ENCODE measurements at regions not wholly inside any gene's neighbourhood (a gene's known extent, or its start where the extent isn't known, plus 50 kb on each side); places are given as distances from the start of the nearest gene placed in this dataset.

DNA sequence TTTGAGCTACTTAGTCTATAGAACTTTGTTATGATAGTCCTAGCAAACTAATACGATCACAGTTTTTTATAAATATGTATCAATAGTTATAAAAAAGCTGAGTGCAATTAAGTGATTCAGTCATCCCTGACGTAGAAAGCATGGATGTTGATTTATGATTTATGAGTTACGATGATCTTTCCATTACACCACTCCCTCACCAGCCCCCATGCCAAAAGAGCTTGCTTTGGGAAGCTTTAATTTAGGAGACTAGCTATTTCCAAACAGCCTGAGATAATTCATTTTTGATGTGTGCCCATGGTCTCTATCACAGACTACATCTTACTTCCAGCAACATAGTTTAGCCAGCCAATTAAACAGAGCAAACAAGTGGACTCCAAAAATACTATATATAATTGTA, 256.8 kb downstream of the GABRG2 start:
- no peak for DNase-seq

DNA sequence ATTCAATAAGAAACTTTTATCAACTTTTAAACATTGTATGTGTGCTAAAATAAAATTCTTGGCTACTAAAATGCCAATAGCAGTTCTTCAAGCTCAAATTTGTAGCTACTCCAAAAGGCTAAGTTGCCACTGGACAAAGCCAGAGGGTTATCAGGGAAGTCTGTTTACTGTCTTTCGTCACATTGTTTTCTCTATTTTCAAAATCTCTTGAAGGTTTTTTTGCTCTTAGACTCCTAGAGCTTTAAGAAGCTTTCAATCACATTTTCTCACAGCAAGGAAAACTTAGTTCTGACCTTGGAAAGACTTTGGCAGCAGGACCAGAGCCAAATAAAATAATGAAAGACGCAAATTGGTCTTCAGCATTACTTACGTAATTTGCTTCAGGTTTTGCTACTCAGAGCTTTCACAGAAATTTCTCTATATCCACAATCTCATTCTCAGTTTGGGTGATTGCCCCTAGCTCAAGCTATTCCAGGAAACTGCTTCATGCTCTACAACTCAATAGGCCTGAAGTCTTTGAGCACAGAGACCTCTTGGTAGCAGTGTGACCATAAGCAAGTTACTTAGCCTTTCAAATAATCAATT, 257.7 kb downstream of the GABRG2 start:
- DNase-seq, result peak; percentile 12

DNA sequence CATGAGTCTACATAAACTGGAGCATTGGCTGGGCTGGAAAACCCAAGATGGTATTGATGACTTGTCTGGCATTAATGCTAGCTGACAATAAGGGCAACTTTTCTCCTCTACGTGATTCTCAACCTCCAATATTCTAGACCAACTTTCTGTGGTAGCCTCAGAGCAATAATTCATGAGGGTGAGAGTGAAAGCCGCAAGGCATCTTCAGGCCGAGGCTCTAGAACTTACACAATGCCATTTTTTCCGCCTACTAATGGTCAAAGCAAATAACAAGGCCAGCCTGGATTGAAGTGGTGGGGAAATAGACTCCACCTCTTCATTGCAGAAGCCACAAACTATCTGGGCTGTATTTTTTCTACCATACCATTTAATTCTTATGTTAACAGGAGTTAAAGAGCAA, 267.4 kb downstream of the GABRG2 start:
- DNase-seq, result no peak

DNA sequence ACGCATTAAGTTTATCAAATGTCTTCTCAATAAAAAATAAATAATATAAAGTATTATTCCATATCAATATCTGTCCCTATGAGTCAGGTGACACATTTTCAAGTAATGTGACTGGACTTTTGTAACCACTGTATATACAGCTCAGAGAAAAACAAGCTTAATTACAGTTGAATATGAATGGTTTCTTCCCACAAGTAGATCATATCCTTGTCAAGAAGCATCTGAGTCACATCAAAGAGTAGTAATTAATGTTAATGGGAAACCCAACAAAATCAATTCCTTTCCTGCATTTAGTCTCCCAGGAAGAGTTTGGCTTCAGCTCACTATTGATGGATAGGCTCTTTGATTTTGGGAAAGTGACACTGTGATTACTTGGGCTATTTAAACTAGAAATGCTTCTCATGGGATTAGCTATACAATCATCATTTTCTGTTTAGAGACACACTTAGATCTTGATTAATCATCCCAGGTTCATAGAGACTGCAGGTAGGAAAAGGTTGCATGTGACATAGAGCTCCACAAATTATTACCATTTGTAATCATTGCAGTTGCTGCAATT, 292.9 kb downstream of the GABRG2 start:
- DNase-seq, result no peak

DNA sequence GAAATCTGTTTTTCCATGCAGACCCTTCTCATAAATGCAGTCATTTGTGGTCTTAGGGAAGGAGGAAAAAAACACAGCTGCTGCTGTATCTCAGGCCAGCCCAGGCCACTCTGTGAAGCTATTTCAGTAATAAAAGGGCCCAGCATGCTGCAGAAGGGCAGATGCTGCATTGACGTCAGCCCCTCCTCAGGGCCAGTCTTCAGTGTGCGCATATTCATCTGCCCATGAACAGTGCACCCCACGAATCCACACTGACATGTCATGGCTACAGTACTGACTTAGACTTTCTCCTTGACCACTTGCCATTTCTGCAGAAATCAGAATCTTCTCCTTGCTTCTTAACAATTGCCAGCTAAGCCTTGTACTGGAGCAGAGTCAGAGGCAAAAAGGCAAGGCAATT, 304.7 kb downstream of the GABRG2 start:
- DNase-seq, result peak; percentile 56

DNA sequence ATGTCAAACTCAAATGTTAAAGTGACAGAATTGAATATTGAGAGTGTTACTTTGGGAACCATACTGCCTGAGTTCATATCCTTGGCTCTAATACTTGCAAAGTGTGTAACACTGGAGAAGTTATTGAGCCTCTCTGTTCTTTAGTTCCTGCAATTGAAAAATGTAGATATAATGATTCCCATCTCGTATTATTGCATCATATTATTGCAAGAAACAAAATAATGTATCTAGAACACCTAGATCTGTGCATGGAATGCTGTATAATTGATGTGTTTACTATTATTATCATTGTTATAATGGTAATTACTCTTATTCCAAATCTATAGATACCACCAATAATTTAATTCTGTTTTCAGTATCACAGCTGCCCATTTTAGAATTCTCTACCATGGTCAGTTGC, 310.3 kb downstream of the GABRG2 start:
- DNase-seq, result no peak

DNA sequence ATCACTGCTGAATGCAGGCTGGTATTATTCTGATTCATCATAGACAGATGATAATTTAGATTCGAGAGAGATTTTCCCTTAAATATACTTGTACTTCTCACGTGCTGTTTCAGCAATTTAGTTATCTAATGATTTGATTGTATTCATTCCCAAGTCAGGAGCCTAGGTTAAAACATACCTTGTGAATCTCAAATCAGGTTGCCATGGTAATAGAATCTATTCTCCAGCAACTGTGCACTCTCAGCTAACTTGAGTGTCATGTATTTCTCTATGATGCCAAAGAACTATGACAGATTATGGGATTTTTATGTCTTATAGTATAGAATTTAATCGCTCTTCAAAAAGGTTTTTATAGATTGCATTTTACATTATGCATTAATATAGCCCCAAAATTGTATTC, 315.3 kb downstream of the GABRG2 start:
- DNase-seq, result no peak

DNA sequence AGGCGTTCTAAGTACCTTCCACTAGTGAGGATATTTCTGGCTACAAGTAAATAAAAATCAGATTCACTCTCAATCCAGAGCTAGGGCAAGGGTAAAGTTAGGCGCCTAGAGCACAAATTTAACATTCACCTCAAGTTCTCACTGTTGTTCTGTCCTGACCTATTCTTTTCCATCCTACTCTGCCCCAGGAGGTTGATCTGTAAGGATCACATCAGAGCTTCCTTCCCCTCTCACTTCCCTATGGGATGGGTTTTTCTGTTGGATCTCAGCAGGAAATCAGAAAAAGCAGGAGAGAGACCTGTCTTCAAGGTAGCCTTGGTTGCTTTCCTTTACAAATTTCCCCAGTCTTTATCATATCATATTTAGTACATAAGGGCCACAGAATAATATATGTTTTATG, 316.7 kb downstream of the GABRG2 start:
- DNase-seq, result no peak

DNA sequence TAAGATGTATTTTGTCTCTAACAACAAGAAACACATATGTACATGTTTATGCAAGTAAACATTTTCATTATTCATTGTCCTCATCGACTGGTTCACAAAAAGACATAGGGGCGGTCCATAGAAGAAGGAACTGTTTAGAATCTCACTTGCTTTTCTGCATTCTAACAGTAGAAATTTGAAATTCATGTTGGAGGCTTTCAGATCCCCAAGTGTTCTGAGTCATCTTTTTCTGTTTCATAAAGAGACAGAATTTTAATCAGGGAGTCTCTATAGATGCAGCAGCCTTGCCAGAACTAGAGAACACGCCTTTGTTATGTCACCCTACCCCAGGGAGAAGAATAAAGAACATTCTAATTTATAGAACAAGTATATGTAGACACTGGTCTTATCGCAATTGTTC, 324.3 kb downstream of the GABRG2 start:
- no peak for DNase-seq

DNA sequence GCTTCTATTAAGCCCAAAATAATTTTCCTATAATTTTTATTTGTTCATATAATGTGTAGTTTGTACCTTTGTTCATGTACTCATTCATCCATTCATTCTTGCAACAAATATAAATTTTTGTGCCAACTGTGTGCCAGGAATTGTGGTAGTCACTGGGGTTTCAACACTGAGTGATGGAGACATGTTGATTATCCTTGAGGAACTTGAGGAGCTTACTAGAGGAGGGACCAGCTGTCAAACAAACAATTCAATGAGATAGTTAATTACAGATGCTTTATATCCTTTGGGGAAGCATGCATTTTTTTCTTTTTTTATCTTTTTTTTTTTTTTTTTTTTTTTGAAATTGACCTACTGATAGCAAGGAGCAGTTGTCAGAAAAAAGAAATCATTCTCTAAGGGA, 324.8 kb downstream of the GABRG2 start:
- no peak for DNase-seq

DNA sequence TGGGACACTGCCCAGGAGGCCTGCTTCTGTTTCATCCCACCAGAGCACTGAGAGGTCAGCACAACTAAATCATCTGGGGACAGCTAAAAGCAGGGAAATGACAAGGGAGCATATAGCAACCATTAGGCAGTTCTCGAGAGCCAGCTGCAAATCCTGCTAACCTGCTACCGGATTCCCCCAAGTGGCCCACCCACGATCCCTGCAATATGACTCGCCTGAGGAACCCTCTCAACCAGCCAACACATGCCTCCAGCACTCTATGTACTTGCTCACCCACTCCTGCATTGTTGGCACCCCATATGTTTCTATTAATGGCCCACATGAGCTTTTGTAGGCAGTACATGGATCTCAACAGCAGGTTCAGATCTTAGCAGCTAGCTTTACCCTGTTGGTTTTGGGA, 326.0 kb downstream of the GABRG2 start:
- DNase-seq, result no peak

DNA sequence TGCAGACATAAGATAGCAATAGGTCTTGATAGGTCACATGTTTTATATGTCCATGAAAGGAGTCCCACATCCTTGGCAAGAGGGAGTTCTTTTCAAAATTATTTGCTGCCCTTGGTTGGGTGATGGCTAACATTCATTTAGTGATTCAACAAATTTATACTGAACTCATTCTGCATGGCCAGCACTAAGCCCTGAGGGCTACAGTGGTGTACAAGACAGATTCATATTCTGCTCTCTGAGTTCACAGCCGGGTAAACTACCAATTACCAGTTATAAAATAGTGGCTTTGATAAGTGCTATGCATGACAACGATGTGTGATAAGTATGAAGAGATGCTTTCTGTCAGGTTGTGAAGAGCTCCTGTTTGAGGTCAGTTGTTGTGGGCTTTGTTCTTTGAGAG, 340.0 kb downstream of the GABRG2 start:
- DNase-seq, result no peak

DNA sequence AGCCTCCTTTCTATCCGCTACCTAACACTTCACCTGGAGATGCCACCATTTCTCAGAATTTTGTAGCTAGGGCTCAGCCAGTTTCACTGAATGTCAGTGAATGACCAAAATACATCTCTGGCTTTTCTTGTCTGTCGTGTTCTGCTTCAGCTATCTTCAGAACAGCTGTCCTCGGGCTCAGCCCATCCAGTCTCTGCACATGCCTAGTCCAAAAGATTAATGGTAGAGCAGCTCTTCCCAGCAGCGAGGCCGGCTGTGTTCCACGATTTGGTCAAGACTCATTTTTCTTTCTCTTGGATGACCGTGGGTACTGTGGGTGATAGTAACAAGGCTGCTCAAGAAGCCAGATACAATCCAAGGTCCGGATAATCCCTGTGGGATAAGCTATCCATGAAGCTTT, 342.8 kb downstream of the GABRG2 start:
- DNase-seq, result no peak

DNA sequence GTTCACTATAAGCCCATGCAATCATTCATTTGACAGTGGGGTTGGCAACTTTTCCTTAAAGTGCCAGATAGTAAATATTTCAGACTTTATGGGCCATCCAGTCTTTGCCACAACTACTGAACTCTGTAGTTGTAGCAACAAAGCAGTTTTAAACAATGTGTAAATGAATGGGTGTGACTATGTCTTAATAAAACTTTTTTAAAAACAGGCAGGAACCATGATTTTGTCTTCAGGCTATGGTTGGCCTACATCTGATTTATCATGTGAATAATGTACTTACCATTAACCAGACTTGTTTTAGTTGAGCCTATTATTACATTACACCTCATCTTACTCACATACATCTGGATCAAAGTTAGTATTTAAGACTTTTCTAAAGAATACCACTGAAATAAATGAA, 361.6 kb downstream of the GABRG2 start:
- DNase-seq, result no peak

DNA sequence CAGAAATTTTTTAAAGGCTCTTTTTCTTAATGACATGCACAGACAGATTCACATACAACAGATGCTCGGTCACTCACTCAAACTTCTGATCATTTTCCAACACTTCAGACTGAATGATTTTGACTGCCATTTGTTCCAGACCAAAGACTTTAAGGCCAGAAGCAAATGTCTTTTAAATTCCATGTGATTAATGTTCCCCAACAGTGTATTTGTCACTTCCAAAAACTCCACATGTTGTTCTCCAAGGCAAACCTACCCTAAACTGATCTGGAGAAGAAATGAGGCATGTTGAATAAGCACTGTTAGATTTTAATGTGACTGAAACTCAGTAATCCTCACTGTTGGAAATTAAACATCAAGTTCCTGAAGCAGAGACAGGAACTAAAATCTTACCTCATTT, 366.7 kb downstream of the GABRG2 start:
- peak; percentile 5 for DNase-seq

DNA sequence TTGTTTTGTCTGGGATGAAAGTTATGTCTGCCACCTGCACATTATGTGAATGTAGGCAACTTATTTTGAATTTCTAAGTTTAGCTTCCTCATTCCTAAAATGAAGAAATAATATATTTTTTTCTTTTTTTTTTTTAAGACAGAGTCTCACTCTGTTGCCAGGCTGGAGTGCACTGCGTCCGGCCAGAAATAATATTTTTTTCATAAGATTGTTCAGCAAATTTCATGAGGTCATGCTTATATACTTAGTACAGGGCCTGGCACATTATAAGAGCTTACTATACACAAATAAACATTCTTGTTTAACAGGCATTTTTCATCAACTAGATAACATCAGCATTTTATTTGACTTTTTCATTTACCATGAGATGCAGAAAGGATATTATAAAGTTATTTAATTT, 368.5 kb downstream of the GABRG2 start:
- DNase-seq, result no peak

DNA sequence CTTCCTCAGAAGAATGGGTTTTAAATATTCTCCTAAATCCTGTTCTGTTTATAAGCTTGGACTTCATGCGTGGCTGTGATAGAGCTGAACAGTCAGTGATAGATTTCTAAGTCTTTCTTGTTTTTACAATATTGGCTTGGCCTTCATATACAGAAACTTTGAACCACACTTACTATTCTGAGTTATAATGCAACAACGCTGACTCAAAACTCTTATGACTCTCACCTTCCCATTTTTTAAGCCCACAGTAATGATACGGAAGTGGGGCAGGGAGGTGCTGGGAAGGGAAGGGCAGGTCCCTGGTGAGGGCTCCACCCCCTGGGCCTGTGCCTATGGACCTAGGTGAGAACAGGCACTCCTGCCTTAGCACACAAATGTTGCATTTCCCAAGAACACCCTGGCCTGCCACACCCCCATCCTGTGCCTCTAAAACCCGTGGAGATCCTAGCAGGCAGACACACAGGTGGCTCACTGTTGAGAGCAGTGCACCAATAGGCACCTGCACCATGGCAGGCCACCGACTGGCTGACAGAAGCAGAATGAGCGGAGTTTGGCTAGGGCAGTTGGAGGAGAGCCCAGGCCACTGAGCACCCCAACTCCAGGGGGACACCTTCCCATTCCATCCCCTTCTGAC, 376.7 kb downstream of the GABRG2 start:
- no peak for DNase-seq

DNA sequence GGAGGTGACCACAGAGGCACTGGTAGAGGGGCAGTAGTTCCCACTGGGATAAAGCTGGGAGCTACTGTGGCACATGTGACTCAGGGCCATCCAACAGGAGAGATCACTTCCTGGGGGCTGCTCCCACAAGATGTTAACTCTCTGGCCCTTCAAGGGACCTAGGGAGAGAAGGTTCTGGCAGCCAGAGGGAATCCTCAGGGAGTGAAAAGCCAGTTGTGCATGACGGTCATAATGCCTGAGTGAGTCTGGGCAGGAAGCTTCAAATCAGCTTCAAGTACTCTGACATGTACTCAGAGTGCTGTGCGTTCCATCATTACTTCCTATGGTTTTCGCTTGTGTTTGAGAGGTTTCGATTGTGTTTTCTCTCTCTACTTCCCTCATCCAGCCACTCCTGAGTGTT, 388.5 kb downstream of the GABRG2 start:
- no peak for DNase-seq

DNA sequence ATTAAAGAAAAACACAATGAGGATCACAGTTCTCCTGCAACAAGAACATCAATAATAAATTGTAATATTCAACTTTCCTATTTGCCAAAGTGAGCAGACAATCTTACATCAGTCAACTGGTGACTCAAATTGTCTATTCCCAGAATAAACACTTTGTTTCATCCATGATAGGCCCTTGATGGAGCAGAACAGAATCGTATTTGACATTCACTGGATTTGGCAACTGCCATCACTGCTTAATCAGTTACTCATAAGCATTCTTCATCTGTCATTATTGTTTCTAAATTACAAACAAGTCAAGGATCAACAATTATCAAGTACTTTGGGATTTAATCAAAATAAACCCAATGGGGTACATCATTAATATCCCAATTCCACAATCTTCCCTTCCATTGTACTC, 398.4 kb downstream of the GABRG2 start:
- no peak for DNase-seq

DNA sequence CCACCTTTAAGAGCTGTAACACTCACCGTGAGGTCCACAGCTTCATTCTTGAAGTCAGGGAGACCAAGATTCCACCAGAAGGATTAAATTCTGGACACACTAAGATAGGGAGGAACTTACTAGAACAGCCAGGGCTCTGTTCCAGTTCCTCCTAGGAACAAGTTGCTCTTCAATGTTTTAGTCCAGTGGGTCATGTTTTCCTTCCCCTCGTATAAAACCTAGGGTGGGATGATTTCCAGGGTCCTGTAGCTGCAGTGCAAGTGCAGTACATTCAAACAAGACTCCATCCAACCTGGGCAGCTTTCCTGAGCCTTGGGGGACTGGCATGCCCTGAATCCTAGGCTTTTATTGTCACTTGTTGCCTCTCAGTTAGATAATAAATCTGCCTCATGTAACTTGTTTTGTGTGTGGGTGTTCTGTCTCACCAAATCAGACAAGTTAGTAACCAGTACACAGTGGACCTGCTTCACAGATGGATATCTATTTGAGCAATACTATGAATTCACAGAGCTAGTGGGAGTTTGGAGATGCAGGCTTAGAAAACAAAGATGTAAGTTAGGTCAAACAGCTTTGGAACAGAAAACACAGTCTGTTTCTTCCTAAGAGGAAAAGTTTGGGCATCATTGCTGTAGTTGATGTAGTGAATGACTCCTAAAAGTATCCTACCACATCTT, 405.6 kb downstream of the GABRG2 start:
- DNase-seq, result no peak

DNA sequence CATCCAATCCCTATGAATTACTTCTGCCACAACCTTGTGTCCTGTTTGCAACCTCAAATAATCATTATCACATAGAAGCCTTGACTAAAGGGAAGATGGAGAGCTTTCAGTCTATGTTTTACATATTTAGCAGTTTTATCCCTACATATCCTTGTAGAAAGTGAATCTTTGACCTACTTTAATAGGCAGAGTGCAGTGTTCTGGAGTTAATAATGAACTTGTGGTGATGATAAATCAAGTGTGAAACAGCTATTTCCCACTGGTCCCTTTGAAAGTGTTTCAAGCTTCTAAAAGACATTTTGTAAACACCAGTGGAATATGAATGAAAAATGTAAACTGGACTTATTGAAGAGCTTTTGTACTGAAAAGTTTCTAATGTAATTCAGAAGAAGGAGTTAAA, 406.7 kb downstream of the GABRG2 start:
- DNase-seq, result no peak

DNA sequence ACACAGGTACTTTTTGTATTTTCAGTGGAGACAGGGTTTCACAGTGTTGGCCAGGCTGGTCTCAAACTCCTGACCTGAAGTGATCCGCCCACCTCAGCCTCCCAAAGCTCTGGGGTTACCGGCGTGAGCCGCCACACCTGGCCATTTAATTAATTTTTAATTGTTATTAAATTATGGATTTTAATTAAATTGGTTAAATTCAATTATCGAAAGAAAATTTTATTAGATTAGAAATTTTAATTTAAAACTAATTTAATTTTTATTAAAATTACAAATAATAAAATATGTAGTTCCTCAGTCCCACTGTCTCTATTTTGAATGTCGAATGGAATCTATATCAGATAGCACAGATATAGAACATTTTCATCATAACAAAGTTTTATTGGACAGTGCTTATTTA, 416.5 kb downstream of the GABRG2 start:
- no peak for DNase-seq

DNA sequence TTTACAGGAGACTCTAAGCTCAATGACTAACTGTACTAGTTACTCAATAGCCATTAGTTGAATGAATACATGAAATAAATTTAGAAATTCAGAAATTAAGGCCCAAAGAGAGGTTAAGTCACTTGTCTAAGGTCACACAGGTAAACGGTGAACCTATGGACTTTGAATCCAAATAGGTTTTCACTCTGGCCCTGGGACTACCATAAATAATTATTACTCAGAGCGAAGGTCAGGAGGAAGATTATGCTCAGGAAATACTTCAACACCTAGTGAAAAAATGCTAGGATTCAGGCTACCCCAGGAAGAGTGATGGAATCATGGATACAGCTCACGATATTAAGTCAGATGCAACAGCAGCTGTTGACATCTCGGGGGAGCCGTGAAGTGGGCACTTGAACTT, 417.4 kb downstream of the GABRG2 start:
- no peak for DNase-seq
